DMS 273 (cell line): ENCODE measurements at regions not wholly inside any gene's neighbourhood (a gene's known extent, or its start where the extent isn't known, plus 50 kb on each side); places are given as distances from the start of the nearest gene placed in this dataset.

ENCODE experiments used
- DNase-seq: peaks from one replicate; lab custom pipeline; 2025; ENCODE audit not compliant: unreplicated experiment; lab: John Stamatoyannopoulos, UW

DNA sequence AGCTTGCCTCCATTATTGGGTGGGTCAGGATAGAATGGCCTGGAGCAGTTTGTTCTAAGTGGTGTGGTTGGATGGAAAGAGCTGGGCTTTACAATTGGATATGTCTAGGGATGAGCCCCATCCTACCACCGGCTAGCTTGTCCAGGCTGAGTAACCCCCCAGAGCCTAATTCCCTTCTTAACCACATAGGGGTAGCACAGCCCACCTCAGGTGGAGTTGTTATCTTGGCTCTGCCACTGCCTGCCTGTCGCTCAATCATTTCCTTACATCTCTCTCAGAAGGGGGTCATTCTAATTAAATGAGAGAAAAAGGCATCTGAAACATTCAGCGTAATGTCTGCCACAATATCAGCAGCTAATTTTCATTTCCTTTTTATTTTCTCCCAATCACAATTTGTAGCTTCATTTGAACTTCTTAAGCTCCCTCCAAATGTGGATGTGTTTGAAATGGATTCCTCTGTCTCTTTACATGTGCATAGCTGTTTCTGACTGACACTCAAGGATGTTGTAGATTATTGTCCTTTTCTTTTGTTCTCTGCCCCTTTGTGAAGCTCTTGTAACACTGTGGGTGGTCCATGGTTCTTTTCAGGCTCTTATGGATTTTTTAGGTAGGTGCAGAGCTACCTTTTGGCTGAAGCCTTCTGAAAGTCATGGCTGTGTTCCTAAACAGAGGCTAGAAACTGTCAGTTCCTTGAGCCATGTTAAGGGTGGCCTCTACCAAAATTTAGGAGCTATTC is 383.1 kb upstream of the KLF4 start:
- no peak for DNase-seq

DNA sequence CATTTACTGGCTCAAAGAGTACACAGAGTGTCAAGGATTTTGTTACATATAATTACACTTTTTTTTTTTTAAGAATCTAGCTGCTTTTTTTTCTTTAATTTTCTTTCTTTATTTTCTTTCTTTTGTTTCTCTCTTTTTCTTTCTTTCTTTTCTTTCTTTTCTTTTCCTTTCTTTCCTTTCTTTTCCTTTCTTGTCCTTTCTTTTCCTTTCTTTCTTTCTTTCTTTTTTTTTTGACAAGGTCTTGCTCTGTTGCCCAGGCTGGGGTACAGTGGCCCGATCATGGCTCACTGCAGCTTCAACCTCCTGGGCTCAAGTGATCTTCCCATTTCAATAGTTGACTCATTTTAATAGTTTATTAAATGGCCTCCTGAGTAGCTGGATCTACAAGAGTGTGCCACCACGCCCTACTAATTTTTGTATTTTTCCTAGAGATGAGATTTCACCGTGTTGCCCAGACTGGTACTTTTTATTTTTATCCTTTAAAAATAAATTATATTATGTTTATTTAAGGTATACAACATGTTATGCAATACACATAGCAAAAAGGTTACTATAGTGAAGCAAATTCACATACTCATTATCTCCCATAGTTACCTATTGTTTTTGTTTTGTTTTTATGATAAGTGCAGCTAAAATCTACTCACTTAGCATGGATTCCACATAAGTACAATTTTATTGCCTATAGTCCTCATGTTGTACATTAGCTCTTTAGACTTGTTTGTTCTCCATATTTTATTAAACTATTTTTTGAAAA is 381.5 kb upstream of the KLF4 start:
- DNase-seq: no peak

DNA sequence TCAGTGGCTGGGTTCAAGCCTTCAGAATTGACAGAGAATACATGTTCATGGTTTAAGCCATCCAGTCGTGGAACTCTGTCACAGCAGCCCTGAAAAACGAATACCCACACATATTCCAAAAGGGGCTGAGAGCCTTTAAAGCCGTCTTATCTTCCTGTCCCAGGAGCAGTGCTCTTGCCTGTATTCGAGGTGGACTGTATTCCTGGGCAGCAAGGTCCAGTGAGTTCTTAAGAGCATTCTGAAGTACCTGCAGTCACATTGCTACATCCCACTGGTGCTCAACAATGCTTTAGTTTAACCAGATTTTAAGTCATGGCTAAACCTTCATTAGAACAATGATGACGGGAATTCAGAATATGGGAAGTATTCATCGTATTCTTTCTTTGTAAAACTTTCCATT is 380.7 kb upstream of the KLF4 start:
- DNase-seq: no peak

GRCh38 chr9:107869111-107869510 is 379.5 kb upstream of the KLF4 start:
- DNase-seq: no peak

GRCh38 chr9:107868186-107868585 is 378.6 kb upstream of the KLF4 start:
- no peak for DNase-seq

GRCh38 chr9:107867738-107868137 is 378.2 kb upstream of the KLF4 start:
- DNase-seq: no peak

DNA sequence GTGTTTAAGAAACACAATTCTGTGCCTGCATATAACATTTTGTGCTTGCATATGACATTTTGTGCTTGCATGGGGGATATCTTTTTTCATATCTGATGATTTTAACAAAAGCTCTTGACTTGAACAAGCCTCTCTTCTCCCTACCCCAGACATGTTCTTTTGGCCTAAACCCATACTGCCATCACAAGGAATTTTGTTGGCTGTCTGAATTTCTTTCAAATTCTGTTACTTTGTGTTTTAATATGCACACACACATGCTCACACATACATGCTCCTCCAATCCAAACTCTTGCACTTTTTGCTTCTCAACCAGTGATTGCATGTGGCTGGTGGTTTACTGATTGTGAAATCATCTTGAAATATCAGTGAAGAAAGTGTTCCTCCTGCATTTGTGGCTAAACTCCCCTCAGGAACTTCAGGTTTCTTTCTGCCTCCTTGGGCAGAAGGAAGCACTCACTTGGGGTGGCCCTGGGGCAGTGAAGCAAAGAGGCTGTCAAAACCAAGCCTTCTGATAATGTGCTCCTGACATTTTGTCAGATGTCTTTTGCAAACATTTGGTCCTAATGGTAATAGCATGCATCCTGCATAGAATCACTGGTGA is 377.2 kb upstream of the KLF4 start:
- no peak for DNase-seq

GRCh38 chr9:107863396-107863795 is 373.8 kb upstream of the KLF4 start:
- DNase-seq: no peak

DNA sequence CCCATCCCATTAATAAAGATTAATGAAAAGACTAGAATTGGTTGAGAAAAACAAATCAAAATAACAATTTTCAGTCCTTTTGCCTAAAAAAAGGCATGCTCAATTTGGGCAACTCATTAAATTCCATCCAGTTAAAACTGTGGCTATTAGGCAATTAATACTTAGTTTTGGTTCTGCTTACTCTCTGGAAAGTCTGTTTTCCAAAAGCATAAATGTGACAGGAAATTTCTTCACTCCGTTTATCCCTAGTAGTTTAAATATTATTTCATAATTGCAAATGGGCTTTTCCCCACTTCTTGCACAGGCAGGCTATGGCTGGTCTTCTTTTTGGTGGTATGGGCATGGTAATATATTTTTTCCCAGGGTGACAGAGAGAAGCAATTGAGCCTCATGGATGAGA is 373.3 kb upstream of the KLF4 start:
- no peak for DNase-seq

GRCh38 chr9:107862323-107862722 is 372.8 kb upstream of the KLF4 start:
- no peak for DNase-seq

DNA sequence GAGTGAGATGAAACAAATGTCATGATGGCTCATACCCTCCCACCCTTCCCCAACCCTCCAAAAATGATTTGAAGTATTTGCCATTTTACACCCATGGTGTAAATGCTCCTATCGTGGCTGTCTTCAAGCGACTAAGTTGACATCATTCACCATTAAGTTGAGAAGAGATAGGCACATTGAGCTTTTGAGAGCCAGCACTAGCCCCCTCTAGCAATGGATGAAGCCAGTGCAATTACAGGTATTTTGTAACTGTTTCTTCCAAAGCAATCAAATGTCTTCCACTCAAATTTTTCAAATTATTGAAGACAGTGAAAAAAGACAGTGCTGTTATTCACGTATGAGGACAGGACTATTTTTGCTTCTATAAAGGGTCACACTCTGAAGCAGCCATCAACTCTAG is 371.5 kb upstream of the KLF4 start:
- no peak for DNase-seq

GRCh38 chr9:107858260-107858659 is 368.7 kb upstream of the KLF4 start:
- no peak for DNase-seq

DNA sequence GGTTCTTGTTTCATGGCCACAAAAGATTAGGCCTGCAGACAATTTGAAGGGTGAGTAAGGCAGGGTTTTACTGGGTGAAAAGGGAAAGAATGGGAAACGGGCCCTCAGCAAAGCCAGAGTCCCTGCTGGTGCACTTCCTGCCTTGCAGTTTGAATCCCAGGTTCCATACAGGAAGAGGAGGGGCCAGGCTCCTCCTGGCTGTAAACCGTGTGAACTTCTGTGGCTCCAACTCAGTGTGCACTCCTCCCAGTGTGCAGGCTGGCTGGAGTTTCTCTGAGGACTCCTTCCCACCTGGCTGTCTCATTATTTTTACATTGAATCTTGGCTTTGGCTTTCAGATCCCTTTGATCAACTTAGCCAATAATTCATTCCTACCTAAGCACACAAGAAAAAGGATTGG is 367.1 kb upstream of the KLF4 start:
- no peak for DNase-seq

- no peak for DNase-seq
Observed at GRCh38 chr9:107855164-107855563, 365.6 kb upstream of the KLF4 start.

DNA sequence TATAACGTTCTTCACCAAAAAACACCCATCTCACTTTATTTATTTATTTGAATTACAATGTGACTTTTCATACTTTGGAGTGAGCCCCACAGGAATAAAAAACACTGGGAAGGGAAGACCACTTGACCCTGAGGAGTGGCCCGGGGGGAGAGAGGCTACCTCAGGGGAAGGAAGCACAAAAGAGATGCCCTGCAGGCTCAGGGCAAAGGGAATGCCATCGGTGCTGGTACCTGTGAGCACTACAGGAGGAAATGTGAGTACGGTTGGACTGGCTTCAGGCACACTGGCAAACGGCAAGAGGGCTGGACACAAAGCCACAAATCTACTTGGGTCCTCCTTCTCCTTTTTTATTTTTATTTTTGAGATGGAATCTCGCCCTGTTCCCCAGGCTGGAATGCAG is 363.9 kb upstream of the KLF4 start:
- DNase-seq: no peak

DNA sequence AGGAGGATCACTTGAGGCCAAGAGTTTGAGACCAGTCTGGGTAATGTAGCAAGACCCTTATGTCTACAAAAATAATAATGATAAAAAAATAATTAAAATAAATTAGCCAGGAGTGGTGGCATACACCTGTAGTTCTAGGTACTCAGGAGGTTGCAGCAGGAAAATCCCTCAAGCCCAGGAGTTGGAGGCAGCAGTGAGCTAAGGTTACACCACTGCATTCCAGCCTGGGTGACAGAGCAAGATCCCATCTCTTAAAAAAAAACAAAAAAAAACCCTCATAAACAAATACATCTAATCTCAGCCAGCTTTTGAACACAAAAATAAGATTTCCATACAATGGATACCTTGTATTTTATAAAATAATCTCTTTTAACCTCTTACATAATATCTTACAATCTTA is 363.3 kb upstream of the KLF4 start:
- DNase-seq: no peak

GRCh38 chr9:107850653-107851052 is 361.1 kb upstream of the KLF4 start:
- DNase-seq: no peak

GRCh38 chr9:107847978-107848964 is 358.7 kb upstream of the KLF4 start:
- DNase-seq: no peak

- no peak for DNase-seq
Observed at GRCh38 chr9:107842530-107842929, 353.0 kb upstream of the KLF4 start.

- no peak for DNase-seq
Observed at GRCh38 chr9:107841076-107841475, 351.5 kb upstream of the KLF4 start.

DNA sequence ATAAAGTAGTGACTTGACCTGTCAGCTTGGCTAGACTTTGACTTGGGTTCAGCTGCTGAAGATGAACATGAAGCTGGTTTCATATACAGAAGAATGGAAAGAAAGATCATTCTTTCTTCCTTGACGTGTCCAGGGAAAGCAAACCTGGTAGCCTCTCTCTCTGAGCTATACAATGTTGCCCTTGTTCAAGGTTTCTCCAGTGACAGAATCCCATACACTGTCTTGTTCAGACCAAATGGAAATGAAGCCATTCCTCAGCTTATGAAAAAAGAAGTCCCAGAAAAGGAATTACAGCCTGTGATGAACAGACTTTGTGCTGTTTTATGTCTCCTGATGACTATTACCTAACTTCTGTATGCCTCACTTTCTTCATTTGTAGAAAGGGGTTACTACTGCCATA is 349.8 kb upstream of the KLF4 start:
- no peak for DNase-seq
